DMS79 treated with DMSO at 0.1 percent for 48 hours (cell line): ENCODE measurements at regions not wholly inside any gene's neighbourhood (a gene's known extent, or its start where the extent isn't known, plus 50 kb on each side); places are given as distances from the start of the nearest gene placed in this dataset.
"Not testable (repeated sequence)": the region's sequence is repeated elsewhere in the genome, so short reads cannot be mapped to it uniquely, and the experiment has no call there.

ENCODE experiments used
- DNase-seq: peaks from one replicate; lab custom pipeline; 2025; lab: John Stamatoyannopoulos, UW

DNA sequence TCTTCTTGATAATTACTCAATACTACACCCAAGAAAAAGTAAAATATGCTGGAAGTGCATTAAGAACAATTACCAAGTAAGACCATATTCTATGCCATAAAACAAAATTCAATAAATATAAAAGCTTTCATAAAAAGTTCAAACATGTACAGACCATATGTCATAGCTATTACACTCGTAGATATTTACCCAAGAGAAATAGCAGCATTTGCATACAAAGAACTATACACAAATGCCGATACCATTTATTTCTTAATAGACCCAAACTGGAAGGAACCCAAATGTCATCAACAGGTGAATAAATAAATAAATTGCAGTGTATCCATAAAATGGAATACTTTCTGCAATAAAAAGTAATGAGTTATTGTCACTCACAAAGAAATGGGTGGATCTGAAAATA is 78.3 kb upstream of the SLC16A7 start:
- no peak for DNase-seq

DNA sequence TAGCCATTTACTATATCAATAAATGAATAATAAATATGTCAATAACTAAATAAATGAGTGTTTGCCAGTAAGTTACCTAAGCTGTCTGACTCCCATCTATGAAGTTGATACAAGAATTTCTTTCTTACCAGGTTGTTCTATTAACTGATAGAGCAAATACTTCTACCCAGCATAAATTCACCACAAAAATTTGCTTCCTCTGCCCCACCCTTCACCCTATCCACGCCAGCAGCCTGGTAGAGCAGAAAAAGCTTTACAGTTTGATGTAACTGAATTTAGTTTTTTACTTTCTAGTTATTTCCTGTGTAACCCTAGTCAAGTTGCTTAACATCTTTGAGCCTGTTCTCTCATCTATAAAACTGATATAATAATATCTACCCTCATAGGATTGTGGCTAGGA is 94.9 kb upstream of the SLC16A7 start:
- DNase-seq: no peak

DNA sequence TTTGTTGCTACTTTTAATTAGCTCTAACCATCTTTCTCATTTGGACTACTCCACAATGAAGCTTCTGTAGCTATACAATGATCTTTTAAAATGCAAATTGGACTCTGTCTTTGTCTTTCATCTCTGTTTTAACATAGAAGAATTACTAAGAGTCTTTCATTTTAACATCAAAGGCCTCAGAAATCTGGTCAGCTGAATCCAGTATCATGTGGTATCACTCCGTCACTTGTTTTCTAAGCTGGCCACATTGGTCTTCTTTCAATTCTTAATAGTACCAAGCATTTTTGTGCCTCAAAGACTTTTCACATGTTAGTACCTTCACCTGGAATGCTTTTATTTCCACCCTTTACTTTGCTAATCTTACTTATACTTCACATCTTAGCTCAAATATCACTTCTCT is 95.5 kb upstream of the SLC16A7 start:
- no peak for DNase-seq

DNA sequence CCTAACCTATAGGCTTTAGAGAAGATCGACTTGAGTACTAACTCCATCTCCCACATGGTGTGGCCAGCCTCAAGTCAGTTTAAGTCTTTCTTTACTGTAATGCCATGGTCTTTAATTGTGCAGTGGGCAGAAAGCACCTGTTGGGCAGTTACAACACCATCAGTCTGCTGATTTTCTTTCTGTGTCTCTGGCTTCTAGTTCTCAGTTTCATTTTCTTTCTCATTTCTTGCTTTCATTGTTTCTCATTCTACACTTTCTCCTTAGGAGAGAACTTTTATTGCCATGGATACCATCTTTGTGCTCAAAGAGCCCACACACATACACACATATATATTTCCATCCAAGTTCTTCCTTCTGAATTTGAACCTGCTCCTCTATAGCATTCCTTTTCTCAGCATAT is 96.1 kb upstream of the SLC16A7 start:
- DNase-seq: no peak

DNA sequence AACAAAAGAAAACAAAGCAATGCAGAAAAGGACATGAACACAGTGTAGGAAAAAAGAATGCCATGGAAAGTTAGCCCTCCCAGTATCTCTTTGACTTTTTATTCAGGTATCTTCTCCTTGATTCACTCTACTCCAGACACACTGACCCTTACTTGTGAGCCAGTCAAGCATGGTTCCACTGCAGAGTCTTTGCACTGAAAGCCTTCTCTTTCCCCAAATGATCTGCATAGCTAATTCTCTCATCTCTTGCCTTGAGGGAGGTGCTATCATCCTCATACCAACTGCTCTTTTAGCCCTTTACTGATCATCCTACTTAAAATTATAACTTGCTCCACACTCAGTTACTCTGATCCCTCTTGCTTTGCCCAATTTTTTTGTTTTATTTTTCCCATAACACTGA is 101.2 kb upstream of the SLC16A7 start:
- no peak for DNase-seq

DNA sequence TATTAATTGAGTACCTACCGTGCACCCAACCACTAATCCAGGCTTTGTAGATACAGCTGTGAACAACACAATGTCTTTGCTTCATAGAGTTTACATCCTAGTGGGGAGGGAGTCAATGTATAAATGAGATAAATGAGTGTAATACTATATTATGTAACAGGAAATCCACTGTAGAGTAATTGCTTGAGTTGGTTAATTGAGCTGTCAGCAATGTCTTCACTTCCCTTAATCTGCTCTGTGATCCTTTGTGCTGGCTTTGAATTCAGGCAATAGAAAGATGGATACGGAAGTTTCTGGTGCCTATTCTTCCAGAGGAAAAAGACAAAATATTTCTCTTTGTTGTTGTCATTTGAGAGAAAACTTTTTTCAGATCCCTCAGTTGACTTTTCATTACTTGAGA is 104.0 kb upstream of the SLC16A7 start:
- no peak for DNase-seq

DNA sequence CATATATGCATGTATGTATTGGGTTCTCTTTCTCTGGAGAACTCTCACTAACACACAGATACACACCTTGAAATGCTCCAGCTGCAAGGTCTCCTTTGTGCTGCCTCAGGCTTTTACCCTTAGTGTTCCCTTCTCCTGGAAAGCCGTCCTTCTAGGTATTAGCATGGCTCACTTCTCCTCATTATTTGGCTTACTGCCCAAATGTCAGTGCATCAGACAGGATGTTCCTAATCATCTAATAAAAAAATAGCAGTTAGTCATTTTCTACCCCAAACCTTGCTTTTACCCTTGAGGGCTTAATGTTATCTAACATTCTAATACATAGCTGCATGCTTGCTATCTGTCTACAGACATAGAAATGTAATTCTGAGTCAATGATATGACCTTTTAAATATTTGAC is 109.0 kb upstream of the SLC16A7 start:
- DNase-seq: no peak

DNA sequence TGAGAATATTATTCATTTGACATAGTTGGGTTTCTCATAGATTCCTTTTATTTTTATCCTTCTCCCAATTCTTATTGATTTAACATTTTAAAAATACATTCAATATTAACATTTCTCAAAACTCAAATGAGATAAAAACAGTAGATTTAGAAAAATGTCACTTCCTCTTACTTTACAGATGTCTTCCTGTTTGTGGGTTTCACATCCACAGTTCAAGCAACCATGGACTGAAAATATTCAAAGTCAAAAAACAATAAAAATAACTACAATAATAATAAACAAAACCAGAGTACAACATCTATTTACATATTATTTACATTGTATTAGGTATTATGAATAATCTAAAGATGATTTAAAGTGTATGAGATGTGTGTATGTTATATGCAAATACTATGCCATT is 111.3 kb upstream of the SLC16A7 start:
- no peak for DNase-seq

DNA sequence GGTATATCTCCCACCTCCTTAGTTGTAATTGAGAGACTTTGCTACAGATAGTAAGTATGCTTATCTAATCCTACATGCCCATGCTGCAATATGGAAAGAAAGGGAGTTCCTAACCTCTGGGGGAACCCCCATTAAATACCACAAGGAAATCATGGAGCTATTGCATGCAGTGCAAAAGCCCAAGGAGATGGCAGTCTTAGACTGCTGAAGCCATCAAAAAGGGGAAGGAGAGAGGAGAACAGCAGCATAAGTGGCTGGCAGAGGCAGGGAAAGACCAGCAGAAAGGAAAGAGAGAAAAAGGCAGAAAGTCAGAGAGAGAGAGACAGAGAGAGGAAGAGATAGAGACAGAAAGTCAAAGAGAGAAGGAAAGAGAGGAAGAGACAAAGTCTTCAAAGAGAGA is 121.6 kb upstream of the SLC16A7 start:
- DNase-seq: not testable (repeated sequence)

DNA sequence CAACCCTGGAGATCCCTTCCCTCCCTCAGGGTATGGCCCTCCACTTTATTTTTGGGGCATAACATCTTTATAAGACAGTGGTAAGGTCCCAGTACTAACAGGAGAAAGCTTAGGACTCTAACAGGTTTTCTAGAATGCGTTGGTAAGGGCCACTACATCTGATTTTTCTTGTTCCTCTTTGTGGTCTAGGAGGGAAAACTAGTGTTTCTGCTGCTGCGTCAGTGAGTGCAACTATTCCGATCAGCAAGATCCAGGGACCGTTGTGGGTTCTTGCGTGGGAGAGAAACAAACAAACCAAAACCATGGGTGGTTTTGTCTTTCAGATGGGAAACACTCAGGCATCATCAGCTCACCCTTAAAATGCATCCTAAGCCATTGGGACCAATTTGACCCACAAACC is 123.6 kb upstream of the SLC16A7 start:
- no peak for DNase-seq

DNA sequence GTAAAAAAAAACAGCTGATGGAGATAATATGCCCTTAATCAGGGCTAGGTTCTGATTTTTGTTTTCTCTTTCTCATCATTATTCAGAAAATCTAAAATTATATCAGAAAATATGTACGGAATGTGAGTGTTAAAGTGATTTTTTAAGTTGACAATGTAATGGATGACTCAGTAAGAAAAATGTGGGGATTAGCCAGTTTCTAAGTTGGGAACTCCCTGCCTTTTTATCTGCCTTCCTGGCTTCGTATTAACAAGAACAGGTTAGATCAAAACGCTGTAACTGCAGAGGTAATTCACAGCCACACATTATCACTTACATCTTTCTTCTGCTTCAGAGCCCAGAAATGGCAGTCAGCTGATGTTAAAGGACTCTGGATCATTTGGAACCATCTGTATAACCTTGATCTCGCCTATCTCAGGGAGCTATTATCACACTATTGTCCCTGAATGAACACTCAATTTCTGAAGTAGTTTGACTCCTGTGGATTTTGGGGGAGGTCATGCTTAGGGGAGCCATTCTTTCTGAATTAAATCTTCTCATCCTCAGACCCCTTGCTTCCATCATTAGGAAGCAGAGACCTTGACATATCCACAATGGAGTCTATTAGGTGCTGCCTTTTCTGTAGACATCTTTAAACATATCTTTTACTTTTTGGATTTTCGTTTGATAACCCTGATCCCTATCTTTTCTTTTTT is 135.7 kb upstream of the SLC16A7 start:
- no peak for DNase-seq

DNA sequence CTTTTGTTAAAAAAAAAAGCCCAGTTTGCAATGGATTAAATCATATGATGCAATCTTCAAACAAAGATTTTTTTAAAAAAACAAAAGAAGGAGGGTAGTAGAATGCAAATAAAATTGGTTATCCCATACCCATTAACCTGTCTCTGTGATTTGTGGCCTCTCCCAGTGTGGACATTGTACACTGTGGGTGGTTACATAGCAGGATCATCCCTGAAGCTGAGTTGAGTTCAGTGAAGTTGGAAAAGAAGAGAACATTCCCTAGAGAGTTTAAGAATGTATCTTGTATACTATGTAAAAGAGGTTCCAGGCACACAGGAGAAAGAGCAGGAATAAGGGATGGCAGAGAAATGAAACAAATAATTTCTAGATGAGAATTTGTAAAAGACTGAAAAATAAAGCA is 142.4 kb upstream of the SLC16A7 start:
- DNase-seq: no peak

DNA sequence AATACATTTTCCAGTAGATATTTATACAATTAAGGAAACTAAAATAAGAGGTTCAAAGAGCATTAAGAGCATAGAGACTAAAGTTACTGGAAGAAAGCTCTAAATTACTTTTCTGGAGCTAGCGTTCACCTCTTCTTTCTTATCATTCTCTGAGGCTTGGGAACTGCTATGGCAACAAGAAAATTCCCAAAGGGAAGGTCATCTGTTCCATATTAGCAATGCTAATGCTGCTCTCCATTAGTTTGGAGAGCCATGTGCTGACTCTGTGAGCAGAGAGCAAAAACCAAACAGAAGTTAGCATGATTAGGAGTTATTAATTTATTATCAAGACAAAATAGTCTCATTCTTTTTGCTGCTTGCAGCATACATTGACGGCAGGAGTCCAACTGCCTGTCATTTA is 143.1 kb upstream of the SLC16A7 start:
- DNase-seq: no peak

DNA sequence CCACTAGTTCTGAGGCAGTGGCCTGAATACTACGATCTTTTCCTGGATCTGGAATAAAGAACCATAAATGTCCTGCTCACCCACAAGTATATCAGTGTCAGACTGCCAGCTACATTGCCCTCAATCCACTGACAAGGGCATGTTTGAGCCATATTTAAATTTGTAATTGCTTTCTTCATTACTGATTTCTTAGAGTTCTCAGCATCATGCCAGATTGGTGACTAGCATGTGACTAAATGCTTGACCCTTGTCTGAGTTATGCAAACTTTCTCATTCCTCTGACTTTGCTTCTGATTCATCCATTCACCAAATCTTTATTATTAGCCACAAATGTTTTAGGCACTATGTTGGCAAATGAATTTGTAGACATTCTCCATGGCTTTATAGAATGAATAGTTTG is 143.6 kb upstream of the SLC16A7 start:
- no peak for DNase-seq

DNA sequence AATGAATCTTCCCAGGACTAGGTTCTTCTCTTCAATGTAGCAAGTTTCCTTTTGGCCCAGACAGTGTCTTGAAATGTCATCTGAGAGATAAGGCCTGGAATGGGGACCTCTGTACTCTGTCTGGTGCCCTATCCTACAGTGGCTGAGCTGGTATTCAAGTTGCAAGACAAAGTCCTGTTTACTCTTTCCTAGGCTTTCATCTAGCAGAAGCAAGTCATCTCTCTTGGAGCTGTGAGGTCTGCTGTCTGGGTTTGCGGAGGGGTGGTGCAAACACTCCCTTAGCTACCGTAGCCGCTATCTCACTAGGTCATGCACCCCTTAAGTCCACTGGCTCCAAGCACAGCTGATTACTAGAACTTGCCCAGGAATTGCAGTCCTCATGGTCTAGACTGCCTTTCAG is 149.7 kb upstream of the SLC16A7 start:
- no peak for DNase-seq

DNA sequence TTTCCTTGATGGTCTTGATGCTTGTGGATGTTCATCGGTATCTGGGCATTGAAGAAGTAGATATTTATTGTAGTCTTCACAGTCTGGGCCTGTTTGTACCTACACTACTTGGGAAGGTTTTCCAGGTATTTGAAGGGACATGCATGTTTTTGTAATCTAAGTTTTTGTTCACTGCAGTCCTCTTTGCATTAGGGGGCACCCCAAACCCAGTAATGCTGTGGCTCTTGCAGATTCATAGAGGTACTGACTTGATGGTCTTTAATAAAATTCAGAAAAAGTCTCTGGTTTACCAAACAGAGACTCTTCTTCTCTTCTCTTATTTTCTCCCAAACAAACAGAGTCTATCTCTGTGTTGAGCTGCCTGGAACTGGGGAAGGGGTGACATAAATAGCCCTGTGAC is 150.9 kb upstream of the SLC16A7 start:
- no peak for DNase-seq

DNA sequence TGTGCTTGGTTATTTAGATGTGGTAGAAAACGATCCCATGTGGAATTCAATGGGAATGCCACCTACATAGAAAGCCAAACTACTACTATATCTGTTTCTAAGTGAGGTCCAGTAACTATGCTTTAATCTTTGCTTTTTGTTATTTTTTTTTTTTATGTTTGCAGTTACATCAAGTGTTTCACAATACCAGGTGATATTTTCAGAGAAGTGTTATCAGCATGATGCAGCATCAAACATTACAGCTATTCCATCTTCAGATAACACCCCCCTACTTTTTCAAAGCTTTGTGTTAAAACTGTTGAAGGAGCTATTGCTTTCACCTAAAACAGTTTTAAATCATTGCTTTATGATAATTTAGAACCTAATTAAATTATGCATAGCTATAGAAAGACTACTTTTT is 163.8 kb upstream of the SLC16A7 start:
- no peak for DNase-seq

DNA sequence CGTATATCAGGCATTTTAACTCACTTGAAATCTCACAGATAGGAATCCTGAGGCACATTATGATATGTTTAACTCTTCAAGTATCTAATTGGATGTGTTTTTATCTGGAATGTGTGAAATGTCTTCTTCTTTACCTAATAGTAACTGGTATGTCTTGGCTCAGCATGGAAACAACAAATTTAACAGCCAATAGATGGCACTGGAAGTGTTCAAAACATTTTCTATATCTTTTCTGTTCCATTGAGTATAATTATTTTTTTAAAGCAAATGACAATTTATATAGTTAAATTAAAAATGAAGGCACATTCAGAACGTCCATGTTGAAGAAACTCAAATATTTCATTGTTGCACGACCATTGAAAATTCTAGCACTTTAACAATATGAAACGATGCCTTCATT is 164.6 kb upstream of the SLC16A7 start:
- DNase-seq: no peak

DNA sequence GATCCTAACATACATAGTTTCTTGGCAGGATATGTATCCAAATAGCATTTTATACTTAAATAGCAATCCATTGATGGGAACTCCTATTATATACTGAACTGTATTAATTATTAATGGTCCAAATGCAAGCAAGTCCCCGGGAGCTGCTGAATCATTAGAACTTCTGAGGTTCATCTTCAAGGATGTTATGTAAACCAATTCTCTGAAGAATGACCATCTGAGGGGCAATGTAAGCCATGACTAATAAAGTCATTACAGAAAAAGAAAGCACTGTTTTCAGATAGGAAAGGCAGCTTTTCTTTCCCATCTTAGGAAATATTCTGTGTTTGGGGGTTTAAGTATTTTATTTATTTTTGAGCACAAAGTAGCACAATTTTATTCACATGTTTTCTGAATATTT is 166.1 kb upstream of the SLC16A7 start:
- no peak for DNase-seq

DNA sequence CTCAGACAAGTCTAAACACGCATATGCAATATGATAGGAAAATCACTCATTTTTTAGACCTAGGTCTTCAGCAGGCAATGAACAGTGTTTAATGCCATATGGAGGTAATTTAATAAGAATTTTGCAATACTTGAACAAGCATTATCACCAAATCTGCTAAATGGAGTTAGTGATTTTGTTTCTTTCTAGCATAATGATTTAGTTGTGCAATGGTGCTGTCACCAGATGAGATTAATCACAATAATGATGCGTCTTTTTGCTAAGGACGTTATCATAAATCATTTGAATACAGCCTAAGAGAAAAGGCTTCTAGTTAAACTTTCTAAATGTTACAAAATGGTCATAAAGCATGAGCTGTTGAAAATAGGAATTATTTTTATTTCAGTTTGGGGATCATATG is 170.0 kb upstream of the SLC16A7 start:
- DNase-seq: no peak

DNA sequence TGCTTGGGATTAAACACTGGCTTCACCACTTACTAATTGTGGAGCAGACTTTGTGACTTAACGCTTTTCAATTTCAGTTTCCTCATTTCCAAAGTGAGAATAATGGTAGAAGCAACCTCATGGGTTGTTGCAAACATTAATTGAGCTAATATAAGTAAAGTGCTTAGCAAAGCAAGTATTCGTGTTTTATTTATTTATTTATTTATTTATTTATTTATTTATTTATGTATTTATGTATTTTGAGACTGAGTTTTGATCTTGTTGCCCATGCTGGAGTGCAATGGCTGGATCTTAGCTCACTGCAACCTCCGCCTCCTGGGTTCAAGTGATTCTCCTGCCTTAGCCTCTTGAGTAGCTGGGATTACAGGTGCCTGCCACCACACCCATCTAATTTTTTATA is 171.2 kb upstream of the SLC16A7 start:
- DNase-seq: not testable (repeated sequence)

DNA sequence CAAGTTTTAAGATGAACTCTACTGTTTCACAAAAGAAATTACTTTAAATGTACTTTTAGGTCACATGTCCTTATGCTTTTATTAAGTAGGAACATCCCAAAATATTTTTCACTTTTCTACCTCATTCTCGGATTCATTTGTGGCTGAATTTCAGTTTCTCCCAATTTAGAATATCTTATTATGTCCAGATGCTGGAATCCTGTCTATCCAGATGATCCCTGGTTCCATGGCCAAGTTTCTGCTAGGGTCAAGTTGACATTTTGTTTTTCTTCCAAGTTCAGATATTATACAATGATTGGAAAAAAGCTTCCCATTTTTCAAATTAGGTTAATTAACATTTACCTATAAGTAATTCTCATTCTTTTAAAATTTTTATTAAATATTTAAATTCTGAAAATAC is 181.8 kb upstream of the SLC16A7 start:
- DNase-seq: no peak

DNA sequence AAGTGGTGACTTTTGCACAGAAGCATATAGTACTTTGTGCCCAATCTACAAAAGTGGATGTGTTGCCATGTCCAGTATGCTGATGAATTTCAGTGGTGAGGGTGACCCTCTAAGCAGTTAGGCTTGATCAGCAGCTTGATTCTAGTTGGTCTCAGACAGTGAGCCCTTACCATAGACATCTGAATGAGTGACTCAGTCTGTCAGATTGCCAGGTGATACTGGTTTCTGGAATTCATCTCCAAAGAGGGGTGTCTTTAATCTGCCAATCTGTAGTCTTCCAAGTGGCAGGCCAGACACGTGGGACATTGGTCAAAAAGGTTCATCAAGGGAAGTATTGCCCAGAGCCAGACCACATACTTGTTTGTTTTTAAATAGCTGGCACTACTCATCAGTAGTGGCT is 187.4 kb upstream of the SLC16A7 start:
- DNase-seq: no peak

DNA sequence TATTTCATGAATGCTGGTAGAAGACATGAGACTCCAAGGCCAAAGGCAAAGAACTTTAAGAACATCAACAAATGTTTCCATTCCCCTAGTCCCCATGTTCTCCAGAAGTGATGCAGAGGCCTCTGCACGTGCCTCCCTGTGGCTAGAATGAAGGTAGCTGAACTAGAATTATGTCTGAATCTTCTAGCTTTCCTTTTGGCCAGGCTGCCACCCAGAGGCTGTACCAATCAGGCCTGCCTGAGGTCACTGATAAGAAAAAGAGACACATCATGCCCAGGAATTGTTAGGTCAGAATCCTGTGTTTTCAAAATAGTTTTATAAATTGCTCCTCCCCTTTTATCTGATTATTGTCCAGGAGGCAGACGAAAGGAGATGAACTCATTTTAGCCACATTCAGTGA is 188.0 kb upstream of the SLC16A7 start:
- no peak for DNase-seq

DNA sequence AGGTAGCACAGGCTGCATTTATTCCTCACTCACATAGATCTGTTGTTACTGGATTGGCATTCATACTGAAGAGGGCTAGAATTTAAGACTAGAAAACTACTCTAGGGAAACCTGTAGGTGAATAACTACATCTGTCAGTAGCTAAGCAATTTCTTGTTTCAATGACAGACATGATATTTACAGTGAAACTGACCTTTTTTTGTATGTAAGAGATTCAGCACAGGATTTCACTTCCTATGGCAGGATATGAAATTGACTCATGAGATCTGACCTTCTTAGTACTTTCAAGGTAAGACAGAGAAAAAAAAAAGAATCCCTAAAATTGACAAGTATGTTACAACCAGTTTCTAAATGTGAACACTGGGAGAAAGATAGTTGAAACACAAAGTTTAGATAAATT is 189.8 kb upstream of the SLC16A7 start:
- no peak for DNase-seq
